ENCODE measurements at regions not wholly inside any gene's neighbourhood (a gene's known extent, or its start where the extent isn't known, plus 50 kb on each side); places are given as distances from the start of the nearest gene placed in this dataset.

DNA sequence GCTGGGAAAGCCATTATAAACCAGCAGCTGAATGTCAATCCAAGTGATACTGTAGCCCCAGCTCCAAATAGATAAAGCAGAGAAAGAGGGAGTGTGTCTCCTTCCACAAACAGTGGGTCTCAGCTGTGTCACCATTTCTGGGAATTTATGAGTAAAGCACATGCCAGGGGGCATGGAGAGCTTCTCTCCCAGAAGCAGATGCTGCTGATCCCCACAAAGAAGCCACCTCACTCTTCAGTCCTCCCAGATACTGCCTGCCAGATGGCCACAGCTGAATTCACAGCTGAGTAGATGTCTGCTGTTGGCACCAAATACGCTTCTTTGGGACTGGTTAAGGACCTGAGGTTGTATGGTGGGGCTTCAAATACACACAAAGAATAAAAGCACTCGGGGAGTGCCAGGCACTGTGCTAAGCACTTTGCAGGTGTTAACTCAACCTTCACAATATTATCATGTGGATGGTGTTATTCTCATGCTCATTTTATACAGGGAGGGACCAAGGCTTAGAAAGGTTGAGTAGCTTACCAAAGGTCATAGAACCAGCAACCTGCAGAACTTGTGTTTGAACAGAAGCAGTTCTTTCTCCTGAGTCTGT lies 298.3 kb downstream of the CDH11 start:
- H3K27ac Mint-ChIP-seq: no peak overlapping the region
- TF ChIP-seq, protein P1, sequence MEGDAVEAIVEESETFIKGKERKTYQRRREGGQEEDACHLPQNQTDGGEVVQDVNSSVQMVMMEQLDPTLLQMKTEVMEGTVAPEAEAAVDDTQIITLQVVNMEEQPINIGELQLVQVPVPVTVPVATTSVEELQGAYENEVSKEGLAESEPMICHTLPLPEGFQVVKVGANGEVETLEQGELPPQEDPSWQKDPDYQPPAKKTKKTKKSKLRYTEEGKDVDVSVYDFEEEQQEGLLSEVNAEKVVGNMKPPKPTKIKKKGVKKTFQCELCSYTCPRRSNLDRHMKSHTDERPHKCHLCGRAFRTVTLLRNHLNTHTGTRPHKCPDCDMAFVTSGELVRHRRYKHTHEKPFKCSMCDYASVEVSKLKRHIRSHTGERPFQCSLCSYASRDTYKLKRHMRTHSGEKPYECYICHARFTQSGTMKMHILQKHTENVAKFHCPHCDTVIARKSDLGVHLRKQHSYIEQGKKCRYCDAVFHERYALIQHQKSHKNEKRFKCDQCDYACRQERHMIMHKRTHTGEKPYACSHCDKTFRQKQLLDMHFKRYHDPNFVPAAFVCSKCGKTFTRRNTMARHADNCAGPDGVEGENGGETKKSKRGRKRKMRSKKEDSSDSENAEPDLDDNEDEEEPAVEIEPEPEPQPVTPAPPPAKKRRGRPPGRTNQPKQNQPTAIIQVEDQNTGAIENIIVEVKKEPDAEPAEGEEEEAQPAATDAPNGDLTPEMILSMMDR (IDR thresholded peaks at IDR 0.05): no peak
- peaks cover 11% of the 10 kb centered on the region for H3K36me3 Mint-ChIP-seq
- no peak overlapping the region for H3K4me3 Mint-ChIP-seq
- intact Hi-C loops (cut with micrococcal nuclease): no loop called here
- Histone ChIP-seq H3K9me3 (ENCODE audit: control insufficient read depth, insufficient read depth, low read length) (no peaks in the 10 kb centered on the region), H3K36me3 (ENCODE audit: control insufficient read depth, insufficient read depth, low read length) (no peaks in the 10 kb centered on the region), H3K27ac (ENCODE audit: low read length) (no peak overlapping the region), H3K4me1 (ENCODE audit: control insufficient read depth, insufficient read depth, low read length) (no peaks in the 10 kb centered on the region), H3K4me3 (ENCODE audit: low read length) (no peak overlapping the region), H3K27me3 (ENCODE audit: control insufficient read depth, insufficient read depth, low read length) (no peaks in the 10 kb centered on the region)
- WGBS (ENCODE audit: insufficient coverage): 64% methylated on average over 2 of the region's 2 CpGs
- ATAC-seq (no peak), DNase-seq (no peak)
- H3K27me3 Mint-ChIP-seq (ENCODE audit: low read depth in 2 of 2): no peaks in the 10 kb centered on the region
- peaks cover 3 to 15% of the 10 kb centered on the region in 2 donors for H3K9me3 Mint-ChIP-seq
- no peaks in the 10 kb centered on the region for H3K4me1 Mint-ChIP-seq

DNA sequence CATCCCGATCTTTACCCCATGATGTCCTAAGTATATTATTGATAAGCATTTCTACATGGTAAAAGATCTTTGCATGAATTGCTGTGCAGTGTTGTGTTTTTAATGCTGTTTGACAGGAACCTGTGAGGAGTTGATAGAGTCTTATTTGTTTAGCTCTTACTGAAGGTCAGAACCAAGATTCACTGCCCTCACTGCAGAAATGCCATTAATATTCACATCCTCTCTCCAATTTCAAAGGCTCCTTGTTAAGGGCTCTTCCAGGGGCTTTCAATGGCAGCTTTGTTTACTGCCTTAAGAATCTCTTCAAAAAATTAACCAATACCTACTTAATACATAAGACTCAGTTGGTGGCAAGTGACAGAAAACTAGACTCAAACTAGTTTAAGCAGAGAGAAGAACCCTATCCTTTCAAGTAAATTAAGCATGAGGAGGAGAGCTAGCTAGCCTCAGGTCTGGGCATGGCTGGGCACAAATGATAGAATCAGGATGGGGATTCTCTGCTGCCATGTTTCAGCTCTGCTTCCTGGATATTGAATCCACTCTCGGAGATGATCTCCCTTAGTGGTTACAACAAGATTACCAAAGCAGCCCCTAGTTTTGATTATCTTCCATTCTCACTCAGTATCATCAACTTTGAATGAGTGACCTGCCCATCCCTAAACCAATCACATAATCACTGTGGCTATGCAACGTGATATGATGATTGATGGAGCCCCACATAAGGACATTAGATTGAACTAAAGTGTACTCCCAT lies 311.8 kb downstream of the CDH11 start:
- no peak overlapping the region for H3K27ac Mint-ChIP-seq
- no peaks in the 10 kb centered on the region for H3K4me1 ChIP-seq (ENCODE audit: control insufficient read depth, insufficient read depth, low read length)
- ATAC-seq (no peak), DNase-seq (no peak)
- H3K4me1 Mint-ChIP-seq: no peaks in the 10 kb centered on the region
- no peaks in the 10 kb centered on the region for H3K9me3 ChIP-seq (ENCODE audit: control insufficient read depth, insufficient read depth, low read length)
- H3K4me3 ChIP-seq (ENCODE audit: low read length): no peak overlapping the region
- H3K36me3 Mint-ChIP-seq: no peaks in the 10 kb centered on the region
- no peak overlapping the region for H3K4me3 Mint-ChIP-seq
- TF ChIP-seq, protein P1 (IDR thresholded peaks at IDR 0.05): no peak
- H3K27me3 Mint-ChIP-seq (ENCODE audit: low read depth in 2 of 2): no peaks in the 10 kb centered on the region
- no peak overlapping the region for H3K27ac ChIP-seq (ENCODE audit: low read length)
- intact Hi-C loops (cut with micrococcal nuclease): no loop called here
- WGBS (ENCODE audit: insufficient coverage): 78% methylated on average over 2 of the region's 3 CpGs
- H3K27me3 ChIP-seq (ENCODE audit: control insufficient read depth, insufficient read depth, low read length): no peaks in the 10 kb centered on the region
- H3K9me3 Mint-ChIP-seq: peaks cover 6 to 7% of the 10 kb centered on the region in 2 donors
- H3K36me3 ChIP-seq (ENCODE audit: control insufficient read depth, insufficient read depth, low read length): no peaks in the 10 kb centered on the region

DNA sequence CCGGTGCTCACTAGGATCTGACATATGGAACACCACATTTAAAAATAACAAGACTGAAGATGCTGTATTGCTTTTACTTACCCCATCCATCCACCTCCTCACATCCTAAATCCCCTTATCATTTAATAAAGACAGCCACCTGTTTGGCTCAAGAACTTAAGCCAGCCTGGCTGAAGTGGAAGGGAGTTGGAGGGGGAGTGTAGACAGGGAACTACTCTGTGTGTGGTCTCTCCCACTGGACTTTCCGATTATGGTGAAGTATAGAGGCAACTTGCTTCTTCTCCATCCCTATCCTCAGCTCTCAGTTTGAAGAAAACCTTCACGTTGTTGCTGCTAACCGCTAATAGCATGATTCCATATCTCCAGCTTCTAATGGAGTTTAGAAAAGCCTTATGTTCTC lies 313.4 kb downstream of the CDH11 start:
- no peak overlapping the region for H3K4me3 ChIP-seq (ENCODE audit: low read length)
- H3K36me3 ChIP-seq (ENCODE audit: control insufficient read depth, insufficient read depth, low read length): no peaks in the 10 kb centered on the region
- H3K36me3 Mint-ChIP-seq: no peaks in the 10 kb centered on the region
- TF ChIP-seq, protein P1 (IDR thresholded peaks at IDR 0.05): no peak
- no peaks in the 10 kb centered on the region for H3K27me3 ChIP-seq (ENCODE audit: control insufficient read depth, insufficient read depth, low read length)
- DNase-seq (no peak), ATAC-seq (no peak)
- no peak overlapping the region for H3K27ac Mint-ChIP-seq
- H3K27me3 Mint-ChIP-seq (ENCODE audit: low read depth in 2 of 2): no peaks in the 10 kb centered on the region
- no peak overlapping the region for H3K27ac ChIP-seq (ENCODE audit: low read length)
- intact Hi-C loops (cut with micrococcal nuclease): no loop called here
- H3K4me1 Mint-ChIP-seq: no peaks in the 10 kb centered on the region
- peaks cover 3 to 7% of the 10 kb centered on the region in 2 donors for H3K9me3 Mint-ChIP-seq
- H3K4me1 ChIP-seq (ENCODE audit: control insufficient read depth, insufficient read depth, low read length): no peaks in the 10 kb centered on the region
- no peaks in the 10 kb centered on the region for H3K9me3 ChIP-seq (ENCODE audit: control insufficient read depth, insufficient read depth, low read length)
- WGBS (ENCODE audit: insufficient coverage): 90% methylated on average over 1 of the region's 4 CpGs
- no peak overlapping the region for H3K4me3 Mint-ChIP-seq

Data from natural killer cell (primary cell).